ENCODE measurements at regions not wholly inside any gene's neighbourhood (a gene's known extent, or its start where the extent isn't known, plus 50 kb on each side); places are given as distances from the start of the nearest gene placed in this dataset.

GRCh38 chr1:105934806-105935205, 1121.7 kb upstream of the PRMT6 start:
- TF ChIP-seq CTCF (IDR thresholded peaks at IDR 0.05) (no peak), ZFX (IDR thresholded peaks at IDR 0.05; ENCODE audit: borderline replicate concordance) (no peak)
